OCI-LY7 (cell line): ENCODE measurements at regions not wholly inside any gene's neighbourhood (a gene's known extent, or its start where the extent isn't known, plus 50 kb on each side); places are given as distances from the start of the nearest gene placed in this dataset.
"Not testable (repeated sequence)": the region's sequence is repeated elsewhere in the genome, so short reads cannot be mapped to it uniquely, and the experiment has no call there.

Source experiments
- CTCF ChIP-seq: fragments of 200-600 bp; sonication (generic); conservative IDR thresholded peaks from 2 replicates; pipeline ENCODE4 v1.5.1; 2014; ENCODE audit warnings: mild to moderate bottlenecking, antibody characterized with exemption, low read length, moderate library complexity, mixed read lengths
- EZH2phosphoT487 ChIP-seq: fragments of 200-600 bp; sonication (generic); IDR thresholded peaks from 2 replicates; pipeline ENCODE4 v1.6.1; 2018; ENCODE audit warnings: low read depth, borderline replicate concordance, mild to moderate bottlenecking, mixed run types, antibody characterized with exemption, low read length, moderate library complexity, mixed read lengths

- TF ChIP-seq CTCF, EZH2phosphoT487: not testable (repeated sequence)
Observed at GRCh38 chr7:86340407-86340806, 303.3 kb upstream of the GRM3 start.
